Calu3 (cell line): ENCODE measurements at regions not wholly inside any gene's neighbourhood (a gene's known extent, or its start where the extent isn't known, plus 50 kb on each side); places are given as distances from the start of the nearest gene placed in this dataset.
"Not testable (repeated sequence)": the region's sequence is repeated elsewhere in the genome, so short reads cannot be mapped to it uniquely, and the experiment has no call there.

ENCODE experiments used
- BruUV-seq: library from RNA; stranded (reverse); fragments of 400-500 nt; replicated peaks from 2 replicates; lab custom pipeline; 2021; lab: Mats Ljungman, UMichigan
- CTCF ChIA-PET: fragments of 300-600 bp; sonication (Branson Sonifier 250); formaldehyde crosslinking; loops from one replicate; lab custom pipeline; 2022; ENCODE audit warnings: antibody characterized with exemption; lab: Charles Lee
- DNase-seq: peaks from one replicate; pipeline ENCODE4 v3.0.0; 2022
- H3K27ac Mint-ChIP-seq: one replicate; pipeline ENCODE4 v1.8.0; 2022; ENCODE audit warnings: mixed read lengths; ENCODE audit not compliant: unreplicated experiment
- H3K27me3 Mint-ChIP-seq: one replicate; pipeline ENCODE4 v1.8.0; 2022; ENCODE audit warnings: mixed read lengths; ENCODE audit not compliant: unreplicated experiment
- H3K36me3 Mint-ChIP-seq: one replicate; pipeline ENCODE4 v1.8.0; 2022; ENCODE audit warnings: mild to moderate bottlenecking, moderate library complexity, mixed read lengths; ENCODE audit not compliant: insufficient read depth, unreplicated experiment
- H3K4me1 Mint-ChIP-seq: one replicate; pipeline ENCODE4 v1.8.0; 2022; ENCODE audit warnings: mild to moderate bottlenecking, low read depth, mixed read lengths; ENCODE audit not compliant: unreplicated experiment
- H3K4me3 Mint-ChIP-seq: one replicate; pipeline ENCODE4 v1.8.0; 2022; ENCODE audit warnings: mild to moderate bottlenecking, low read depth, moderate library complexity, mixed read lengths; ENCODE audit not compliant: unreplicated experiment
- H3K9me3 Mint-ChIP-seq: one replicate; pipeline ENCODE4 v1.8.0; 2022; ENCODE audit warnings: low read depth, mixed read lengths; ENCODE audit not compliant: unreplicated experiment
- intact Hi-C: fragments of 100-400 bp; cut with micrococcal nuclease; formaldehyde crosslinking; loops from one replicate; pipeline ENCODE4 v1.10.0; 2022; ENCODE audit not compliant: unreplicated experiment
- TF ChIP-seq, protein P1 (sequence below): fragments of 200-600 bp; IDR thresholded peaks from one replicate; pipeline ENCODE4 v1.8.0; 2022; ENCODE audit warnings: antibody characterized with exemption; ENCODE audit not compliant: unreplicated experiment

GRCh38 chr4:67275179-67275750 lies 270.0 kb downstream of the CENPC start:
- intact Hi-C loops, result no loop called here
- H3K4me3 Mint-ChIP-seq, result no peak overlapping the region
- DNase-seq, result no peak
- H3K27ac Mint-ChIP-seq, result no peak overlapping the region
- peaks cover 8% of the 10 kb centered on the region for H3K9me3 Mint-ChIP-seq
- TF ChIP-seq, protein P1, sequence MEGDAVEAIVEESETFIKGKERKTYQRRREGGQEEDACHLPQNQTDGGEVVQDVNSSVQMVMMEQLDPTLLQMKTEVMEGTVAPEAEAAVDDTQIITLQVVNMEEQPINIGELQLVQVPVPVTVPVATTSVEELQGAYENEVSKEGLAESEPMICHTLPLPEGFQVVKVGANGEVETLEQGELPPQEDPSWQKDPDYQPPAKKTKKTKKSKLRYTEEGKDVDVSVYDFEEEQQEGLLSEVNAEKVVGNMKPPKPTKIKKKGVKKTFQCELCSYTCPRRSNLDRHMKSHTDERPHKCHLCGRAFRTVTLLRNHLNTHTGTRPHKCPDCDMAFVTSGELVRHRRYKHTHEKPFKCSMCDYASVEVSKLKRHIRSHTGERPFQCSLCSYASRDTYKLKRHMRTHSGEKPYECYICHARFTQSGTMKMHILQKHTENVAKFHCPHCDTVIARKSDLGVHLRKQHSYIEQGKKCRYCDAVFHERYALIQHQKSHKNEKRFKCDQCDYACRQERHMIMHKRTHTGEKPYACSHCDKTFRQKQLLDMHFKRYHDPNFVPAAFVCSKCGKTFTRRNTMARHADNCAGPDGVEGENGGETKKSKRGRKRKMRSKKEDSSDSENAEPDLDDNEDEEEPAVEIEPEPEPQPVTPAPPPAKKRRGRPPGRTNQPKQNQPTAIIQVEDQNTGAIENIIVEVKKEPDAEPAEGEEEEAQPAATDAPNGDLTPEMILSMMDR, result no peak
- no TSS peak for BruUV-seq
- CTCF ChIA-PET, result no interaction called here
- no peaks in the 10 kb centered on the region for H3K36me3 Mint-ChIP-seq
- H3K27me3 Mint-ChIP-seq, result no peaks in the 10 kb centered on the region
- H3K4me1 Mint-ChIP-seq, result no peaks in the 10 kb centered on the region

DNA sequence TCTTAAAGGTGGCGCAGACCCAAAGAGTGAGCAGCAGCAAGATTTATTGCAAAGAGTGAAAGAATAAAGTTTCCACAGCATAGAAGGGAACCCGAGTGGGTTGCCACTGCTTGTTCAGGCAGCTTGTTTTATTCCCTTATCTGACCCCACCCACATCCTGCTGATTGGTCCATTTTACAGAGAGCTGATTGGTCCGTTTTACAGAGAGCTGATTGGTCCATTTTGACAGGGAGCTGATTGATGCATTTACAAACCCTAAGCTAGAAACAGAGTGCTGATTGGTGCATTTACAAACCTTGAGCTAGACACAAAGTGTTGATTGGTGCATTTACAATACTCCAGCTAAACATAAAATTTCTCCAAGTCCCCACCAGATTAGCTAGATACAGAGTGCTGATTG lies 270.6 kb downstream of the CENPC start:
- H3K36me3 Mint-ChIP-seq, H3K27me3 Mint-ChIP-seq, CTCF ChIA-PET, H3K4me1 Mint-ChIP-seq, intact Hi-C loops, H3K4me3 Mint-ChIP-seq, H3K27ac Mint-ChIP-seq, DNase-seq, BruUV-seq, H3K9me3 Mint-ChIP-seq: not testable (repeated sequence)

GRCh38 chr4:67273666-67274065 lies 271.6 kb downstream of the CENPC start:
- CTCF ChIA-PET, result no interaction called here
- TF ChIP-seq, protein P1, result no peak
- H3K9me3 Mint-ChIP-seq, result peaks cover 8% of the 10 kb centered on the region
- DNase-seq, result peak; percentile 0
- intact Hi-C loops, result no loop called here
- no TSS peak for BruUV-seq
- H3K27ac Mint-ChIP-seq, result no peak overlapping the region
- H3K4me1 Mint-ChIP-seq, result no peaks in the 10 kb centered on the region
- H3K4me3 Mint-ChIP-seq, result no peak overlapping the region
- no peaks in the 10 kb centered on the region for H3K27me3 Mint-ChIP-seq
- no peaks in the 10 kb centered on the region for H3K36me3 Mint-ChIP-seq

DNA sequence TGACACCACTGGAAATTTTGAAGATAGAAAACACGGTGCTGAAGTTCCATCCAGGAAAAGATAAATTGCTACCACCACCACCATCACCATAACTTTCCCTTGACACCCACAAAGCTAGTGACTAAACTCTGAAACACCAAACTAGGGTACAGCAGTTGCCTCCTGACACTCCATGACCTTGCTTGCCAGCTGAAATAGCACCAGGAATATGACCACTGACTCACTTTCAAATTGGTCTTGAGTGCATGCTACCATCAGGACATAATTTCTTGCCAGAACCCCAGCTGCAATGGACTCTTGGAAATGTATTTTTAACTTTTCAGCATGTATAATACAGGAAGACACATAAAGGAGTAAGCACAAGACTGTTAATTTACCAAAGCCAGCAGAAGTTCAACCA lies 283.3 kb downstream of the CENPC start:
- no peaks in the 10 kb centered on the region for H3K36me3 Mint-ChIP-seq
- H3K27me3 Mint-ChIP-seq, result no peaks in the 10 kb centered on the region
- no TSS peak for BruUV-seq
- DNase-seq, result no peak
- no peaks in the 10 kb centered on the region for H3K4me1 Mint-ChIP-seq
- H3K27ac Mint-ChIP-seq, result no peak overlapping the region
- intact Hi-C loops, result no loop called here
- TF ChIP-seq, protein P1, result no peak
- H3K4me3 Mint-ChIP-seq, result no peak overlapping the region
- CTCF ChIA-PET, result no interaction called here
- H3K9me3 Mint-ChIP-seq, result peaks cover 2% of the 10 kb centered on the region

GRCh38 chr4:67256388-67257043 lies 288.8 kb downstream of the CENPC start:
- H3K4me1 Mint-ChIP-seq, result no peaks in the 10 kb centered on the region
- TF ChIP-seq, protein P1, result no peak

More at GRCh38 chr4:67256388-67257043, 288.8 kb downstream of the CENPC start:
- no peak overlapping the region for H3K4me3 Mint-ChIP-seq
- intact Hi-C loops, result no loop called here
- CTCF ChIA-PET, result no interaction called here
- H3K9me3 Mint-ChIP-seq, result peaks cover 4% of the 10 kb centered on the region
- no peak for DNase-seq
- H3K27ac Mint-ChIP-seq, result no peak overlapping the region
- H3K27me3 Mint-ChIP-seq, result no peaks in the 10 kb centered on the region
- no peaks in the 10 kb centered on the region for H3K36me3 Mint-ChIP-seq
- no TSS peak for BruUV-seq
